ENCODE measurements at regions not wholly inside any gene's neighbourhood (a gene's known extent, or its start where the extent isn't known, plus 50 kb on each side); places are given as distances from the start of the nearest gene placed in this dataset.

GRCh38 chr14:98958048-98958631 lies 313.9 kb downstream of the BCL11B start:
- DNase-seq (ENCODE audit: low read depth in 4 of 4, low spot score in 2 of 4) = no peak

GRCh38 chr14:98958632-98959031 lies 313.4 kb downstream of the BCL11B start:
- no peak for DNase-seq (ENCODE audit: low read depth in 4 of 4, low spot score in 2 of 4)

- no peak for DNase-seq (ENCODE audit: low read depth in 4 of 4, low spot score in 2 of 4)
Measured at GRCh38 chr14:98959410-98959809, 312.6 kb downstream of the BCL11B start.

GRCh38 chr14:98959958-98960616 lies 311.9 kb downstream of the BCL11B start:
- DNase-seq (ENCODE audit: low read depth in 4 of 4, low spot score in 2 of 4) = no peak

GRCh38 chr14:98960617-98961013 lies 311.4 kb downstream of the BCL11B start:
- DNase-seq (ENCODE audit: low read depth in 4 of 4, low spot score in 2 of 4) = no peak

- DNase-seq (ENCODE audit: low read depth in 4 of 4, low spot score in 2 of 4) = no peak
Measured at GRCh38 chr14:98961191-98961590, 310.8 kb downstream of the BCL11B start.

GRCh38 chr14:98962118-98962517 lies 309.9 kb downstream of the BCL11B start:
- DNase-seq (ENCODE audit: low read depth in 4 of 4, low spot score in 2 of 4) = no peak

GRCh38 chr14:98963610-98964009 lies 308.4 kb downstream of the BCL11B start:
- DNase-seq (ENCODE audit: low read depth in 4 of 4, low spot score in 2 of 4) = no peak

- DNase-seq (ENCODE audit: low read depth in 4 of 4, low spot score in 2 of 4) = no peak
Measured at GRCh38 chr14:98964171-98964570, 307.8 kb downstream of the BCL11B start.

- no peak for DNase-seq (ENCODE audit: low read depth in 4 of 4, low spot score in 2 of 4)
Measured at GRCh38 chr14:98965076-98965475, 306.9 kb downstream of the BCL11B start.

- no peak for DNase-seq (ENCODE audit: low read depth in 4 of 4, low spot score in 2 of 4)
Measured at GRCh38 chr14:98966016-98966415, 306.0 kb downstream of the BCL11B start.

- no peak for DNase-seq (ENCODE audit: low read depth in 4 of 4, low spot score in 2 of 4)
Measured at GRCh38 chr14:98966475-98967162, 305.4 kb downstream of the BCL11B start.

GRCh38 chr14:98974113-98974512 lies 297.9 kb downstream of the BCL11B start:
- no peak for DNase-seq (ENCODE audit: low read depth in 4 of 4, low spot score in 2 of 4)

- DNase-seq (ENCODE audit: low read depth in 4 of 4, low spot score in 2 of 4) = no peak
Measured at GRCh38 chr14:98976271-98976670, 295.7 kb downstream of the BCL11B start.

GRCh38 chr14:98977451-98977850 lies 294.5 kb downstream of the BCL11B start:
- DNase-seq (ENCODE audit: low read depth in 4 of 4, low spot score in 2 of 4) = no peak

- DNase-seq (ENCODE audit: low read depth in 4 of 4, low spot score in 2 of 4) = no peak
Measured at GRCh38 chr14:98982986-98983385, 289.0 kb downstream of the BCL11B start.

- no peak for DNase-seq (ENCODE audit: low read depth in 4 of 4, low spot score in 2 of 4)
Measured at GRCh38 chr14:98984027-98984718, 287.8 kb downstream of the BCL11B start.

- no peak for DNase-seq (ENCODE audit: low read depth in 4 of 4, low spot score in 2 of 4)
Measured at GRCh38 chr14:98984719-98985041, 287.3 kb downstream of the BCL11B start.

- no peak for DNase-seq (ENCODE audit: low read depth in 4 of 4, low spot score in 2 of 4)
Measured at GRCh38 chr14:98993818-98994217, 278.2 kb downstream of the BCL11B start.

- DNase-seq (ENCODE audit: low read depth in 4 of 4, low spot score in 2 of 4) = no peak
Measured at GRCh38 chr14:98994561-98994960, 277.4 kb downstream of the BCL11B start.

GRCh38 chr14:98997526-98998205 lies 274.3 kb downstream of the BCL11B start:
- no peak for DNase-seq (ENCODE audit: low read depth in 4 of 4, low spot score in 2 of 4)

All from left renal cortex interstitium (tissue), 4 donors.